NCI-H1105 treated with DMSO at 0.1 percent for 48 hours (cell line): ENCODE measurements at regions not wholly inside any gene's neighbourhood (a gene's known extent, or its start where the extent isn't known, plus 50 kb on each side); places are given as distances from the start of the nearest gene placed in this dataset.
"Not testable (repeated sequence)": the region's sequence is repeated elsewhere in the genome, so short reads cannot be mapped to it uniquely, and the experiment has no call there.

Experiments
- DNase-seq: peaks from one replicate; lab custom pipeline; 2025; lab: John Stamatoyannopoulos, UW

DNA sequence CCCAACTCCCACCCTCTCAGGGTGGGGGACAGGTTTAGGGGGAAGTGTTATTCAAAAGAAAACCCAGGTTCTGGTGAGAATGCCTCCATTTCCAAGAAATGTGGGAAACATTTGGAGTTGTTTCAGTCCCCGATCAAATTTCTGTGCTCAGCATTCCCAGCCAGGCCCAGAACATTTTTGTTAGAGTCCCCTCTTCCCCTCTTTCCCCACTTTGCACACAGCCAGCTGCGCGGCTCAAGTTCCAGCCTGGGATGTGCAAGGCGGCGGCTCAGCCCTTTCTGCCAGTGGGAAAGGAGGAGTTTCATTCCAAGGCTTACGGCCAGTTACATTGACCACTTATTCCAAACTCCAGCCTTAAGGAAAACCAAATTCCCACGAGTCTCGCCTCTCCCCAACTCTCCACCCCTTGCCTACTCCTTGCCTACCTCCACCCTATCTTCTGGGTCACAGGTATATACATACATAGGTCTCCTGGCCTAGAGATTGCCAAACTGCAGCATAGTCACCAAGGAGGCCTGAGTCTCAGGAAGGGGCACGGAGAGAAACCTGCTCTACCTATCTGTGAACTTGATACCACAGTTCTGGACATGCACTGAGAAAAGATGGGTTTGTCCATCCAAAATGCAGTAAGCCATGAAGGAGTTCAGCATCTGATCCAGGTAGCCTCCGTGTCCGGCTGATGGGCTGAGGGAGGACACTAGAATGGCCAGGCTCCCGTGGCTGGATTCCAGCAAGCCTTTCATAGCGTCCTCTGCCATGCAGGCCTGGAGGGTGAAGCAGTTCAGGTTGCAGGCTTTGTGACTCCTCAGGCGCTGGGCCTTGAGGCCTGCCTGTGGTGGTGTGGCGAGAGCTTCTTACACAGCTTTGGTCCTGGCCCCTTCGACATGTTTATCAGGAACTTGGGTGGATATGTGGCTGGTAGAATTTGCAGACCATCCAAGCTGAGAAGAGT lies 154.5 kb downstream of the ZFP36L2 start:
- no peak for DNase-seq

- no peak for DNase-seq
These were observed 155.5 kb downstream of the ZFP36L2 start for GRCh38 chr2:43070676-43071502.

DNA sequence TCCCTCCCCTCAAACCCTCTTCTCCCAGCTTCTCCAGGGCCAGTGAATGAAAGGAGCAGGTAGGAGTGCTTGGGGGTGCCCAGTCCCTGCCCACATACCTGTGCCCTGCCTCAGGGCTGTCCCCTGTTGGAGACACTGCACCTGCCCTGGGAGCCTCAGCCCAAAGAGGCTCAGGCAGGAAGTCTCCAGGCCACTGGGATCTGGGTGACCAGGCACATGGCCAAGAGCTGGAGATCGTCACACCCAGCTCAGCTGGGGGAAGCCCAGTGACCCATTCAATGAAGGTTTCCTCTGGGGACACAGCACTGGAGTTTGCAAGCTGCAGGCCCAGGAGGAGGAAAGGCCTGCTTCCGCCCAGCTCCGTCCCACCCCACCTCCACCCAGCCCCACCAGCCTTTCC lies 156.4 kb downstream of the ZFP36L2 start:
- DNase-seq: no peak

- DNase-seq: no peak
These were observed 157.5 kb downstream of the ZFP36L2 start for GRCh38 chr2:43068631-43069517.

GRCh38 chr2:43068041-43068533 lies 158.3 kb downstream of the ZFP36L2 start:
- no peak for DNase-seq

DNA sequence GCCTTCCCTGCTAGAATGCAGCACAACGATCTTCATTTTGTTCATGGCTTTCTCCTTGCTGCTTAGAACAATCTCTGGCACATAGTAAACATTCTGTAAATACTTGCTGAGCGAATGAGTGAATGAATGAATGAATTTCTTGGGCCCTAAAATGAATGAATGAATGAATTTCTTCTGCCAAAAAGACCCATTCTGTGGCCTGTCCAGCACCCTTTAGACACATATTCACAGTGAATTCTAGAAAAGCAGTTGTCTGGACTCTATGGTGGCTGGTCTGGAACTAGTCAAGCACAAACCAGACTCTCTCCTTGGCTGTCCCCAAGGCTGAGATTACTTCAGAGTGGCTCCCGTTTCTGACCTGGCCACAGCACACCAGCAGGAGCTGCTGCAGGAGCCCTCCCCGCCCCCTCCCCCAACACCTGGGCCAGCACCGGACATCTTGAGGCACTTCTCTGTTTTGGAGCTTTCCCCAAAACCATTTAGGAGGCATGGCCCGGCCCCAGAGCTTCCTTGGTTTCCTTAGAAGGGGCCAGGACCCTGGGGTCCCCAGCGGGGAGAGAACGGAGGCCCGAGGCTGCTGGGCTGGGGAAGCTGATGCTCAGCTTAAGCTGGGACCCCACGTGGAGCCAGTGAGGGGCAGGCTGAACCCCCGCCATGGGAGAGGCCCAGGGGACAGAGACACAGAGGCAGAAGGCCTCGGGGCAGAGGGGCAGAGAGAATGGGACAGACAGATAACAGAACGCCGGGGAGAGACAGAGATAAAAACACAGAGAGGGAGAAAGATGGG lies 159.0 kb downstream of the ZFP36L2 start:
- no peak for DNase-seq

DNA sequence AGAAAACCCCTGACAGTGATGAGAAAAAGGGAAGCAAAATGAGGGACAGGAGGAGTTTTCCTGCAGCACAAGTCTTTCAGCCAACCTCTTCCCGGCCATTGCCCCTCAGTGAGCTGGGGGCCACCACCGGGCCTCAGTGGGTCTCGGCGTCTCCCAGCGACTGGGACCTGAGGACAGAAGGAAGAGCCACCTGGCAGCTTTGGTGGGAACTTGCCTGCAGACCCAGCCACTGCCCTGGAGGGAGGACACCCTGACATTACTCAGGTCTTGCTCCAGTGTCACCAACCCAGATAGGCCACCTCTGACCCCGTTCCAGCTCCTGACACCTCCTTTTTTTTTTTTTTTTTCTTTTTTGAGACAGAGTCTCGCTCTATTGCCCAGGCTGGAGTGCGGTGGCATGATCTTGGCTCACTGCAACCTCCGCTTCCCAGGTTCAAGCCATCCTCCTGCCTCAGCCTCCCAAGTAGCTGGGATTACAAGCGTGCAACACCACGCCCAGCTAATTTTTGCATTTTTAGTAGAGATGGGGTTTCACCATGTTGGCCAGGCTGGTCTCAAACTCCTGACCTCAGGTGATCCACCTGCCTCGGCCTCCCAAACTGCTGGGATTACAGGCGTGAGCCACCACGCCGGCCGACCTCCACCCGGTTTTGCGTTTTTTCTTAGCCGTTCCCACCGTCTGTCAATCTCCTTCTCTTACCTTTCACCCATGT lies 159.7 kb downstream of the ZFP36L2 start:
- DNase-seq: not testable (repeated sequence)

GRCh38 chr2:43065871-43066270 lies 160.5 kb downstream of the ZFP36L2 start:
- no peak for DNase-seq

GRCh38 chr2:43065036-43065435 lies 161.4 kb downstream of the ZFP36L2 start:
- DNase-seq: no peak

DNA sequence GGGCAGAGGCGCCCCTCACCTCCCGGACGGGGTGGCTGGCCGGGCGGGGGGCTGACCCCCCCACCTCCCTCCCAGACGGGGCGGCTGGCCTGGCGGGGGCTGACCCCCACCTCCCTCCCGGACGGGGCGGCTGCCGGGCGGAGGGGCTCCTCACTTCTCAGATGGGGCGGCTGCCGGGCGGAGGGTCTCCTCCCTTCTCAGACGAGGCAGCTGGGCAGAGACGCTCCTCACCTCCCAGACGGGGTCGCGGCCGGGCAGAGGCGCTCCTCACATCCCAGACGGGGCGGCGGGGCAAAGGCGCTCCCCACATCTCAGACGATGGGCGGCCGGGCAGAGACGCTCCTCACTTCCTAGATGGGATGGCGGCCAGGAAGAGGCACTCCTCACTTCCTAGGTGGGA lies 163.3 kb downstream of the ZFP36L2 start:
- DNase-seq: not testable (repeated sequence)

- DNase-seq: no peak
These were observed 164.3 kb downstream of the ZFP36L2 start for GRCh38 chr2:43062058-43062457.

DNA sequence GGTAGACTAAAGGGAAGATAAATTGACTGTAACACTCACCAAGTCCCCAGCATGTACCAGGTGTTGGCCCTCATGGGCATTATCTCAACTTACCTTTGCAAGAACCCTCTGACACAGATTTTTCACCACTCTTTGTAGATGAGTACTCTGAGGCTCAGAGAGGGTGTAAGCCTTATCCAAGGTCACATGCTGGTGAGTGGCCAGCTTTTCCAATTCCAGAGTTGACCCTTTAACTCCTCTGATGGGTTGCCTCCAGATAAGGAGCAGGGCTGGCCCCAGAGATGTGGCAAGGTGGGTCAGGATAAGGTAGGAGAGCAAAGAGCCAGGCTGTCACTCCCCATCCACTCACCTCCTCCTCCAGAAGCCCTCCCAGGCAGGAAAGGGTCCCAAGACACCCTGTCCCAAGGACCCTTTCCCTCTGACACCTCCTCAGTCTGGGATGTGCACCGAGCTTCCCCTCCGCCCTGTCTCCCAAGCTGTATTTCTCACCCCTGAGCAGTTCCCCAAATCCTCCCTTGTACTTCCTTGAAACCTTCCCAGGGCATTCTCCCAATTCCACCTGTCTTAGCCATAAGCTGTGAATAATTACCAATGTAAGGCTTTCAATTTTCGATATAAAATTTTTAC lies 165.9 kb downstream of the ZFP36L2 start:
- DNase-seq: no peak

- no peak for DNase-seq
These were observed 167.1 kb downstream of the ZFP36L2 start for GRCh38 chr2:43059183-43059897.

GRCh38 chr2:43058726-43059110 lies 167.7 kb downstream of the ZFP36L2 start:
- DNase-seq: no peak

- no peak for DNase-seq
These were observed 168.4 kb downstream of the ZFP36L2 start for GRCh38 chr2:43057742-43058725.

DNA sequence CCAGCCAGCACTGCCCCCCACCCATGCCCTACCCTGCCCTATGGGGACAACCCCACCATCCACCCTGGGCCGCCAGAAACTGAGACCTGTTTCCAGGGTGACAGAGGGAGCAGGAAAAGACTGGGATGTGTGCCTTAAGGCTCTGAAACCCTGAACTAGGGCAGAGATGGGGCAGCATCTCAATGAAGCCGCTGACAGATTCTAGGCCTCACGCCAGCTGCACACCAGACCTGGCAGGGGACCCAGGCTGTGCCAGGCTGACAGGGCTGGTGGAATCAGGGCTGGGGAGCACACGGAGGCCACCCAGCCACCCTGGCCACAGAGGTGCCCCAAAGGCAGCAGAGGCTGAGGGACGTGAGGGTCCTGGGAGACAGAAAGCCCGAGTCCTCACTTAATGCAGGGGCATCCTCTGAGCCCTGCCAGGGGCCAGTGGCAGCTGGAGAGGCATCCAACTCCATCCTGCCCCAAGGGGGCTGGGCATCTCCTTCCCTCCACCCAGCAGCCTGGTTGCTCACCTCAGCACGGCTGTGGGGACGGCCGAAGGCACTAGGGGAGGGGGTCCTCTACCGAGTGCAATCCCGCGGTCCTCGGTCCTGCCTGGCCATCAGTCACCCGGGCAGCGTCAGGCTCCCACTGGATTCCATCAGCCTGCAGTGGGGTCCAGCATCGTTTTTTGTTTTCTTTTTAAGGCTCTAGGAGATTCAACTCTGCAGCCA lies 169.2 kb downstream of the ZFP36L2 start:
- DNase-seq: peak; percentile 10

DNA sequence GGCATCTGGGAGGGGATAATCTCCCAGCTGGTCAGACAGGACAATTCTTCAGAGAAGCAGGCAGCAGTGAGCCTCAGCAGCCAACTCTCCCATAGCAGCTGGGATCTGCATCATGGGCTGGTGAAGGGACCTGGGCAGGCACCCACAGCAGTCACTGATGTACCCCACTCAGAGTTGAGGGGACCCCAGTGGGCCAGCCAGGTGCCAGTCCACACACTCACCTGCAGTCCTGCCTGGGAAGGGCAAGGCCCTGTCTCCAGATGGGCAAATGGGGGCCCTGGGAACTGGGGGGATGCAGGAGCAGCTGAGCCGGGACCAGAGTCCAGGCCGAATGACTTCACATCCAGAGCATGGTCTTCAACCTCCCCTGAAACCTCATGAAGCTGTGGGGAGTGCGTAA lies 170.4 kb downstream of the ZFP36L2 start:
- DNase-seq: no peak
